ENCODE measurements at regions not wholly inside any gene's neighbourhood (a gene's known extent, or its start where the extent isn't known, plus 50 kb on each side); places are given as distances from the start of the nearest gene placed in this dataset.

DNA sequence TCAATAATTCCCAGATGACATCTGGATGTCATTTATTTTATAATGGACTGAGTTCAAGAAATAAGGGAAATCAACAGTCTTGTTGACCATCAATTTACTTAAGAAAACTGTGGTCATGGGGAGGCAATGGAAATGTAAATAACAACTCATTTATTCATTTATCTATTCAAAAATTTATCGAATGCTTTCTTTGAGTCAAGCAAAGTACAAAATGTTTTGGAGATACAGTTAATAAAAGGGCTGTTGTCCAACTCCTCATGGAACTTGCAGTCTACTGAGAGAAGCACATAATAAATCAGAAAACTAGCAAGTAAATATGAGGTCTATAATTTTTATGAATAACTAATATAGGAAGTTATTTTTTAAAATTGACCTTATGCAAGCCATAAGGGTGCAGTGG is 65.5 kb upstream of the KITLG start:
- TF ChIP-seq, protein P1, sequence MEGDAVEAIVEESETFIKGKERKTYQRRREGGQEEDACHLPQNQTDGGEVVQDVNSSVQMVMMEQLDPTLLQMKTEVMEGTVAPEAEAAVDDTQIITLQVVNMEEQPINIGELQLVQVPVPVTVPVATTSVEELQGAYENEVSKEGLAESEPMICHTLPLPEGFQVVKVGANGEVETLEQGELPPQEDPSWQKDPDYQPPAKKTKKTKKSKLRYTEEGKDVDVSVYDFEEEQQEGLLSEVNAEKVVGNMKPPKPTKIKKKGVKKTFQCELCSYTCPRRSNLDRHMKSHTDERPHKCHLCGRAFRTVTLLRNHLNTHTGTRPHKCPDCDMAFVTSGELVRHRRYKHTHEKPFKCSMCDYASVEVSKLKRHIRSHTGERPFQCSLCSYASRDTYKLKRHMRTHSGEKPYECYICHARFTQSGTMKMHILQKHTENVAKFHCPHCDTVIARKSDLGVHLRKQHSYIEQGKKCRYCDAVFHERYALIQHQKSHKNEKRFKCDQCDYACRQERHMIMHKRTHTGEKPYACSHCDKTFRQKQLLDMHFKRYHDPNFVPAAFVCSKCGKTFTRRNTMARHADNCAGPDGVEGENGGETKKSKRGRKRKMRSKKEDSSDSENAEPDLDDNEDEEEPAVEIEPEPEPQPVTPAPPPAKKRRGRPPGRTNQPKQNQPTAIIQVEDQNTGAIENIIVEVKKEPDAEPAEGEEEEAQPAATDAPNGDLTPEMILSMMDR (conservative IDR thresholded peaks at IDR 0.05): no peak
- no peak for TF ChIP-seq EZH2 (IDR thresholded peaks at IDR 0.05; ENCODE audit: low read depth)
